Mammary epithelial cell (primary cell): ENCODE measurements at regions not wholly inside any gene's neighbourhood (a gene's known extent, or its start where the extent isn't known, plus 50 kb on each side); places are given as distances from the start of the nearest gene placed in this dataset.

Experiments
- EZH2 ChIP-seq: IDR thresholded peaks from 2 replicates; pipeline ENCODE4 v1.6.1; 2012; ENCODE audit warnings: low read length, inconsistent platforms, borderline replicate concordance
- TF ChIP-seq, protein P1 (sequence below), 2 donors: IDR thresholded peaks in 1 of 2; conservative IDR thresholded peaks in 1 of 2; 2 replicates each; pipeline ENCODE4 v1.5.1; 2011 to 2012; ENCODE audit warnings: inconsistent platforms in 2 of 2, low read length in 2 of 2, mild to moderate bottlenecking in 2 of 2, control low read depth in 1 of 2, low read depth in 1 of 2; ENCODE audit not compliant: insufficient read depth in 1 of 2; ENCODE audit errors: extremely low read depth in 1 of 2

DNA sequence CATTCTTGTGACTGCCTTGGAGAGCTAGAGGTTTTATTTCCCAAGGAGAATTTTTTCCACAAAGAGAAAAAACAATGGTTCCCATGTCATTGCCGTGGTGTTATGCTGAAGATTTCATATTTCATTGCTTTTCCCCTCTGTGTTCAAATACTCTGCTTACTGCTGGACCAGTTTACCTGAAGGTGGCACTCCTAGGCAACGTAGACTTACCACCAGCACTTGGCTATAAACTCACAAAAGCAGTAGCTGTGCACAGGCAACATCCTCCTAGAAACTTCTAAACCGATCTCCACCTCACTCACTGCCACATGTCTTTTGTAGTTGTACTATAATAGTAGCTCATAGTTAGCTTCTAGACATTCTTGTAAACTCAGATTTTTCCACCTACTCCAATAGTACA is 1319.7 kb upstream of the CRIM1 start:
- TF ChIP-seq, protein P1, sequence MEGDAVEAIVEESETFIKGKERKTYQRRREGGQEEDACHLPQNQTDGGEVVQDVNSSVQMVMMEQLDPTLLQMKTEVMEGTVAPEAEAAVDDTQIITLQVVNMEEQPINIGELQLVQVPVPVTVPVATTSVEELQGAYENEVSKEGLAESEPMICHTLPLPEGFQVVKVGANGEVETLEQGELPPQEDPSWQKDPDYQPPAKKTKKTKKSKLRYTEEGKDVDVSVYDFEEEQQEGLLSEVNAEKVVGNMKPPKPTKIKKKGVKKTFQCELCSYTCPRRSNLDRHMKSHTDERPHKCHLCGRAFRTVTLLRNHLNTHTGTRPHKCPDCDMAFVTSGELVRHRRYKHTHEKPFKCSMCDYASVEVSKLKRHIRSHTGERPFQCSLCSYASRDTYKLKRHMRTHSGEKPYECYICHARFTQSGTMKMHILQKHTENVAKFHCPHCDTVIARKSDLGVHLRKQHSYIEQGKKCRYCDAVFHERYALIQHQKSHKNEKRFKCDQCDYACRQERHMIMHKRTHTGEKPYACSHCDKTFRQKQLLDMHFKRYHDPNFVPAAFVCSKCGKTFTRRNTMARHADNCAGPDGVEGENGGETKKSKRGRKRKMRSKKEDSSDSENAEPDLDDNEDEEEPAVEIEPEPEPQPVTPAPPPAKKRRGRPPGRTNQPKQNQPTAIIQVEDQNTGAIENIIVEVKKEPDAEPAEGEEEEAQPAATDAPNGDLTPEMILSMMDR (conservative IDR thresholded peaks at IDR 0.05 in 1 of 2, IDR thresholded peaks at IDR 0.05 in 1 of 2; ENCODE audit: extremely low read depth in 1 of 2, insufficient read depth in 1 of 2, low read depth in 1 of 2, low read length in 2 of 2) = no peak
- TF ChIP-seq EZH2 = no peak
